Caki2 (cell line): ENCODE measurements at regions not wholly inside any gene's neighbourhood (a gene's known extent, or its start where the extent isn't known, plus 50 kb on each side); places are given as distances from the start of the nearest gene placed in this dataset.

Source experiments
- DNase-seq: peaks from one replicate; pipeline ENCODE4 v3.0.0-alpha.2; 2015; ENCODE audit warnings: low read depth
- in situ Hi-C: cut with HindIII; loops from 2 replicates; pipeline ENCODE4 v1.10.0; 2016; ENCODE audit warnings: low sequenced_read_pairs, low pct_unique_long_range_greater_than_20kb, mixed read lengths

DNA sequence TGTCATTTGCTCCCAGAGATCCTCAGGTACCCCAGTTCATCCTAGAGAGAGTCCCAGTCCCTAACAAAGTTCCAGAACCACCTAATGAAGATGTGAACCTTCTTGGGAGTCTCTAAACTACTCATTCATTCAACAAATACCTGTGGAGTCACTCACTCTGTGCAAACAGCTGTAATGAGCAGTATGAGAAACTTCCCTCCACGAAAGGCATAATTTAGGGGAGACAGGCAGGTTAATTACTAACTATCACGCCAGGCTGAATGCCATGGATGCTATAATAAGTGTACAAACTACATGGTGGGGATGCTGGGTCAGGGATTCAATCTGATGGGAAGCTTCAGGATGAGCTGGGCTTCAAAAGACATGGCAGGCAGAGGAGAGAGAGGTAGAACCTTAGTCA lies 70.1 kb upstream of the AFDN start:
- in situ Hi-C loops = no loop called here
- DNase-seq = no peak

DNA sequence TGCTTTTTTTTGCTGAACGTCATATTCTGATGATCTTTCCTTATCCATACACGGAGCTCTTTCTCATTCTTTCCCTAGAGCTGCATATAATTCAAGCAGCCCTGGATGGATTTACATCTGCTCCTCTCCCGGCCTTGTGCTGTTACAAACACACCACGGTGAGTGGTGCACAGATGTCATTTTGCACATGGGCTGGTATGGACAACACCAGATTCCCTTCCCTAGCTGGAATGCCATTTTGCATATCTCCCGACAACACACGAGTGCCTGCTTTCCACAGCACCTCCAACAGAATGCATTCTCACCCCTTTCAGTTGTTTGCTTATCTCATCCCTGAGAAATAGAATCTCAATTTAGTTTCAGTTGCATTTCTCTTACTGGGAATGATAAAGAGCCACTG lies 69.5 kb upstream of the AFDN start:
- DNase-seq = no peak
- in situ Hi-C loops = no loop called here

DNA sequence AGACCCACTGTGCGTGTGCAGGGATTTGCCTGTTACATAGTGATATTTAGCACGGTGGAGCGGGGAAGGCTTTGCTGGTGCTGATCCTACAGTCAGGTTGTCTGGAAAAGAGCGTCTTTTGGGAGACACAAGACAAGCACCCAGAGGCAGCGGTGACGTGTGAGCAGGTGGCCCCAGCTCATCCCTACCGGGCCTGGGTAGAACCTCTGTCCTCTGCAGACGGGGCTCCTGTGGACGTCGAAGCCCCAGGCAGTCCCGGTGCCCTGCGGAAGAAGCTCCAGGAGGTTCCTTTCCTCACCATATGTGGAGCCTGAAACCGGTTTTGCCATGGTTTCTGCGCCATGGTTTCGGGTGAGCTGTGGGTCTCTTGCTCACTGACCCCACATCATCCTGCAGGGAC lies 68.9 kb upstream of the AFDN start:
- in situ Hi-C loops = no loop called here
- no peak for DNase-seq

DNA sequence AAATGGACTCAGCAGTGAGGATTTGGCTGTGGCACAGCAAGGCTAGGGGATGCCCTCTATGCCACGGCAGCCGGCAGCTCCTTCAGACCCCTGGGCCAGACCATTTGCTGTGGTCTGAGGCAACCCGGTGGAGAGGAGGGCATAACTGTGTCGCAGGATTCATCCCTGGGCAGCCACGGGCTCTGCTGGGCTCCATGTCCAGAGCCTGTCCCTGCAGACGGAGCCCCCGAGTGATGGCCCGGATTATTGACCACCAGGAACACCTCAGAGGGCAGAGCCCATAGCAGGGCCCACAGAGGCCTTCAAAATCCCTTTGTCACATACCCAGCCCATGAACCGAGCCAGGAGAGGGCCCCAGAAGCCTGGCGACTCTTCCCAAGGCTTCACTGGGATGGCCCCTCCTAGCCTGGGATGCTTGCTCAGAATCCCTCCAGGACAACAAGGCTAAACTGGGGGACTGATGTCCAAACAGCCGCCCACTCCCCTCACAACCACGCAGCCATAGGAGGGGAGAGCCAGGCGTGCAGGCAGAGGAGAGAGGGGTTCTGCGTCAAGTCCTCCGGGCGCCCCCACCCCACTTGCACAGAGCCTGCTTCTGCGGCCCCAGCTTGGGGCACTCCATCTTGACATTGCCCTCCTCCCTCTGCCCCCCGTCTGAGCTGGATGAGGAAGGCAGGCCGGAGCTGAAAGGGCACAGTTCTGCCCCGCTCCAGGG lies 68.2 kb upstream of the AFDN start:
- in situ Hi-C loops = no loop called here

DNA sequence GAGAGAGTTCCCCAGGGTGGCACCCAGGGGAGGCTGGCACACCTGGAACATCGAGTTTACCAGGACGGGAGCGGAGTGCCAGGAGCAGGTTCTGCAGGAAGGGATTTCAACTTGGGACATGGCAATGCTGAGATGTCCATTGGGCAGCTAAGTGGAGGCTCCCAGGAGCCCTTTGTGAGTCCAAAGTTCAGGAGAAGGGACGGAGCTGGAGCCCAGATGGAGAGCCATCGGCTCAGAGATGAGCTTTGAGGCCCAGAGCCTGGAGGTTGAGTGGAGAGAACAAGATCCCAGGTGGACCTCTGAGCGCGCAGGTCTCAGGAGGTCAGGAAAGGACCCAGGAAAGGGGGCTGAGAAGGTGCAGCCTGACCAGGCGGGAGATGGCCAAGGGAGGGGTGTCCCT lies 67.5 kb upstream of the AFDN start:
- DNase-seq = no peak

More for the DNA sequence above, 68.2 kb upstream of the AFDN start:
- no peak for DNase-seq

DNA sequence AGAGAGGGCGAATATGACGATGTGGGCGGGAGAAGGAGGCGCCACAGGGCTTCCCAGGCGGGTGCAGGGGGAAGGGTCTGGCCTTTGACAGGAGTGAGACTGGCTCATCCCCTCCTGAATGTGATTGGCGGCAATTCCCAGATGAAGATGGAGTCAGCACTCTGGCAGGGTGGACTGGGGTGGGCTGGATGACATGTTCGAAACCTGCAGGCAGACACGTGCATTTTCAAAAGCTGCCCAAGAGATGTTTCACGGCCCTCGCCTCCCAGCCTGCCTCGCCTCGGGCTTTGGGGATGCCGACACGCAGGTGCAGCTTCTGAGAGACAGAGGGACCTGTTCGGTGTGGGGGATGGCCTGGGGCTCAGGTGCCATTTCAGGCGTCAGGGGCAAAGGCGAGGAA lies 66.8 kb upstream of the AFDN start:
- in situ Hi-C loops = no loop called here
- no peak for DNase-seq

More for the DNA sequence above, 67.5 kb upstream of the AFDN start:
- in situ Hi-C loops = no loop called here

DNA sequence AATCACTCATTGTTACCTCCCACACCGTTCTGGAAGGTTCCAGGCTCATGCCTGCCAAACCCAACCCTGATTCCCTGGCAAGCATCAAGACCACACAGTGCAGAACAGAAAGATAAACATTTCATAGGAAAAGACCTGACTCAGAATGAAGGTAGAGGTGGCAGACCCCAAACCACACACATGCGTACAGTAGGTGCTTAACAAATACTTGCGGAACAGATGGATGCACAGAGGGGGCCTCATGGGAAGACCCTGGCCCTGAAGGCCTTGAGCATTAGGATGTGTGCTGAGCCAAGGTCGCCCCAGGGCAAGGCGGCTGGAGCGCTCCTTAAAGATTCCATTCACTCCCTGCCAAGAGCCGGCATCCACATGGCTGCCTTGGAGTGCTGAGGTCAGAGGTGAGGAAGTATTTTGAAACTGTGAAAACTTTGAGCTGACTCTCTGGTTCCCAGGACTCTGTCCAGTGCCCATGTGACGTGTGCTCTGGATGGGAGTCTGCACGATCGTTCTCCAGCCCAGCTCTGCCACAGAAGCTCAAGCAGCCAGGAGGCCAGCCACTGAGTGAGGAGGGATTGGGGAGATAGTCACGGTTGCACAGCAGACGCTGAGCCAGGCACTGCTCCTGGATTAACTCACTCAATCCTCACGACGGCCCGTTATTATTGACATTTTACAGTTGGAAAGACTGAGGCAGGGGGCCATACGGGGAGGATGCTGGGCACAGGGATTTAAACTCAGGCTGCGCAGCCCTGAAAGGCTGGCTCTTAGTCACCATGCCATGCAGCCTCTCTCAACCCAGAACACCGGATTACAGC lies 65.5 kb upstream of the AFDN start:
- in situ Hi-C loops = no loop called here
- DNase-seq = no peak

DNA sequence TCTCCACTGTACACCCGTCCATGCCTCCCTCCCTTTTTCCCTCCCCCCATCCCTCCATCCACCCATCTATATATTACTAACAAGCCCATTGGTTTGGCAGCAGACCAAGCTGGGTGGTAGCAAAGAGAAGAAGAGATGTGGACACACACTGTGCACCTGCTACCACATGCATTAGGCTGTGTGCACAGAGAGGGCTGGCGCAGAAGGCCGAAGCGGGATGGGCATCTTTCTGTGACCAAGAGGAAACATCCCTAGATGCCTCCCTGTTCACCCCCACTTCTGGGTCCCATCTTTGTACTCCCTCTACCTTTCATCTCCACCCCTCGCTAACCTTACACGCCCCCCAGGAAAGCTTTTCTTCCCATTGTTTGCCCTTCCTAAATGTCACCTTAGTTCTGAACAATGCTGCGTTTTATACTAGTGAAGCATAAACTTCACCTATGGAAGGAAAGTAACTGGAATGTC lies 64.9 kb upstream of the AFDN start:
- in situ Hi-C loops = no loop called here
- no peak for DNase-seq

DNA sequence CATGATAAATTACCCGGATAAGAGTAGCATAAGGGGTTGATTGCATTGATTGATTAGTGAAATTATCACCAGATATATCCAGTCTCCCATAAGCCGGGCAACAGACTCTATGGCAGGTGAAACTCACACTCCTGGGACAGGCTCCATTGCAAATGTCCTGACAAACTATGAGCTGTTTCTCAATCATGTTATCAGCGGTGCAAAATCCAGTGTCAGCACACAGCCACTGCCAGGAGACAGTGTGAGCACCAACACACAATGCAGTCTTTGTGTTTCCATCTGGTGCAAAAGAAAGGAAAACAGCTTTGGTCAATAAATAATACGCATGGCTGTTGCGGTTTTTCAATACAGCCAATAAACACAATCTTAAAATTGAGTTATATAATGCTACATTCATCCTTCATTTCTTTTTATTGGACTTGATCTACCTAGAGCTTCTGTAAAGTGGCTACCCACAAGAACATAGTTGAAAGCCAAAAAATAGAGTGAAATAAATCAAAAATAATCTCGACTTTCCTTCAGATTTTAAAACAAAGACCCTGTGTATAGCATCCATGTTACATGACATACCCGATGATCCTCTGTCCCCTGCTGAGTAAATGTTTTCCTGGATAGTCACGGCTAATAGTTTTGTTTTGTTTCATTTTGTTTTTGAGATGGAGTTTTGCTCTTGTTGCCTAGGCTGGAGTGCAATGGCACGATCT lies 64.3 kb upstream of the AFDN start:
- DNase-seq = no peak
- in situ Hi-C loops = no loop called here

DNA sequence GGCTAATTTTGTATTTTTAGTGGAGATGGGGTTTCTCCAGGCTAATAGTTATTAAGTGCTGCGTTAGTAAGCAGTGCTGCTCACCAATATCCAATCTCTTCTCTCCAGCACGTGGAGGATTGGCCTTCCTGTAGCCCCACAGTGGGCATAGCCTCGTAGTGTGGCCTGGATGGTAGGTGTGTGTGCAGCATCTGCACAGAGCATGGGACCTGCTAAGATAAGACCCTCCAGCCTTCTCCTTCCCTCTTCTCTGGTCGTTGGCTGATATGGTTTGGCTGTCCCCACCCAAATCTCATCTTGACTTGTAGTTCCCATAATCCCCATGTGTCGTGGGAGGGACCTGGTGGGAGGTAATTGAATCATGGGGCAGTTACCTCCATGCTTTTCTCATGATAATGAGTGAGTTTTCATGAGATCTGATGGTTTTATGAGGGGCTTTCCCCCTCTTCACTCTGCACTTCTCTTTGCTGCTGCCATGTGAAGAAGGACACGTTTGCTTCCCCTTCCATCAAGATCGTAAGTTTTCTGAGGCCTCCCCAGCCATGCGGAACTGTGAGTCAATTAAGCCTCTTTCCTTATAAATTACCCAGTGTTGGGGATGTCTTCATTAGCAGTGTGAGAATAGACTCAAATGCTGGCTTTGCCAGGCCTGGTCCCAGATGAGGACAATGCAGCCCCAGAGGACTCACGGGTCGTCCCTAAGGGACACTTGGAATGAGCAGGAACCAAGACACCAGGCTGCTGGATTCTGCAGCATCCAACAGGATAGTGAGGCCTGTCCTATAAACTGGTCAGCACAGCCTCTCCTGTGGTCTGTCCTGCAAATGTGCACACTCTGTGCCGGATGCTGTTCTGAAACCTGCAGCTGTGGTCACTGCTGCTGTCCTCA lies 63.4 kb upstream of the AFDN start:
- in situ Hi-C loops = no loop called here
- no peak for DNase-seq

DNA sequence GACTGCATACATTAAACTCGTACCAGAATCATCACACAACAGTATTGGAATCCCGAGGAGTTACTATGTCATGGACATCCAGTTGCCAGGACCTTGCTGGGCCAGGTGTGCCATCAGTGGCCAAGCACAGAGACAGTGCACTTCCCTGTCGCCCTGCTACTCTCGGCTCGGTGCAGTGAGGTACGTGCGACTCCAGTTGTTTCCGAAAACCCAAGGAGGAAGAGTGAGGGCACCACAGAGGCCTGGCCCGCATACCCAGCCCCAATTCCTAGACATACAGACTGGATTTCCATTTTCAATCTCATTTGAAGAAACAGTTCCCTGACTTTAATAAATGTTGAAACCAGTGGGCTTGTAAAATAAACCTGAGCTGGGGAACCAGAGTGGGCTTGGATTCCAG lies 62.5 kb upstream of the AFDN start:
- no peak for DNase-seq
- in situ Hi-C loops = no loop called here

DNA sequence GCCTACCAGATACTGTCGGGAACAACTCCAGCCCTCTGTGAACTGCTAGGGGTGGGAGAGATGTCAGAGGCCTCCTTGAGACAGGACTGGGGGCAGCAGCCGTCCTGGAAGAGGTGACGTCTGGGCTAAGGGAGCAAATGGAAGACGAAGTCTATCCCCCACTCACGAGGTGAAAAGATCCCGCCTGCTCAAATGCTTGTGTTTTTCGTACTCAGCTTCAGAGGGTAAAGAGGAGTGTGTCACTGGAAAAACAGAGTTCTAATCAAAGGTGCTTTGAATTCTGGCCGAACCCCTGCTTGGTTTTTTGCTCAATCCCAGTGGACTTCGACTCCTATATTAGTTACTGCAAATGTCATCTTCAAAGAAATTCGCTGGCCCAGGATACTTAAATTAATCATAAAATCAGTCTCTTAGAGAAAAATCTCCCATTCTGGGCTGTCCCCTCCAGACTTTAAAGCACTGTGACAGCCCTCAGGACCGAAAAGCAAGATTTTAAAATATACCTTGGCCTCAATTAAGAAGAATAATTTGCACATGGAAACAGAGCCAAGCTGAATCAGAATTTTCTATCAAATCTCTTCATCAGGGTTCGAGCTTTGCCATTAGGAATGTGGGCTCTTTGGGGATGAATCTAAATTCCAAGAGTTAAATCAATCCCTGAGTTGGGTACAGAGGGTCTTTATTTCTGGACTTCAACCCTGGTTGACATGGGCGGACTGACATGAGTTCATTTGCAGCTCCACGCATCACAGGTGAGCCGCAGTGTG lies 61.8 kb upstream of the AFDN start:
- no peak for DNase-seq
- in situ Hi-C loops = no loop called here

DNA sequence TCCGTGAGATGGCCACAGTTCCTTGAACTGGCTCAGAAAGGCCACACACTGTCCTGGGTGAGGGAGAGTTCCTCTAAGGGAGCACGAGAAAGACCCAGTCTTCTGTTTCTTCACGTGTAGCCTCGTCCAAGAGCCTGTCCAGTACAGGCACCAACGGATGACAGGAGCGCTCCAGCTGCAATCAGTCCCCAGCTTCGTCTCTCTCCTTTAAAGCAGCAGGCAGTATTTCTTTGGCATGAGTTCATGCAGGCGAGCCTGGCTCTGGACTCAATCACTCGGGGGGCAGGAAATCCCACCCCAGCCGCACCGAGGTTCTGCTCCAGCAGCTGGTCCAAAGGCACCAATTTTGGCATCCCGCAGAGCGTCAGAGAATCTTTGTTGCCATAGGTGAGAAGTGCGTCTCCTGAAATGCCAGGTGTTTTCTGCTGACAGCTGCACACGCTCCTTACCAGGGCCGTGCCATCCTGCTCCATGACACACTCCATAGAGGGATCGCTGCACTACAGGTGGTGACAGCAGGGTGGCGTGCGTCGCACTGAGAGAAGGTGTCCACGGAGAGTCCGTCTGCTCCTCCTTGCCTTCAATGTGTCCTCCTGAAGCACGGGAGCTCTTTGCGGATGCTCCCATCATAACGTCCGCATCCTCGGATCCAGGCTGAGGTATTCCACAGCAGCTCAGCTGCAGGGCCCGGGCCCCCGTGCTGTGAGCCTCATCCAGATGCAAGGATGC lies 59.6 kb upstream of the AFDN start:
- in situ Hi-C loops = no loop called here
- no peak for DNase-seq

DNA sequence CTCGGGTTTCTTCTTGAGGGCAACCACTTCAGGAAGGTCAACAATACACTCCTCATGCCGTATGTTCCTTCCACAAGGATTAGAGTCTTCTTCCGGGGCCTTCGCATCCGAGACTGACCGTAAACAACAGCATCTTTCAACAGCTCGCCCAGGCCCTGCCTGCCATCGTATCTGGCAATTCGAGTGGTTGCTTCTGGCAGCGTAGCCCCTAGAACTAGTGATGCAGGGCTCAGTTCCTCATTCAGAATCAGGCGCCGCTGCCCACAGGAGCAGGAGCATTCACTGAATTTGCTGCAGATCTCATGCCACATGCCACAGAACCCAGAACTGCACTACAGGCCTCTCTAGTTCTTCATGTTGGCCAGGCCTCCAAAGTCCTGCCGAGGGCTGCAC lies 59.0 kb upstream of the AFDN start:
- no peak for DNase-seq
- in situ Hi-C loops = no loop called here

DNA sequence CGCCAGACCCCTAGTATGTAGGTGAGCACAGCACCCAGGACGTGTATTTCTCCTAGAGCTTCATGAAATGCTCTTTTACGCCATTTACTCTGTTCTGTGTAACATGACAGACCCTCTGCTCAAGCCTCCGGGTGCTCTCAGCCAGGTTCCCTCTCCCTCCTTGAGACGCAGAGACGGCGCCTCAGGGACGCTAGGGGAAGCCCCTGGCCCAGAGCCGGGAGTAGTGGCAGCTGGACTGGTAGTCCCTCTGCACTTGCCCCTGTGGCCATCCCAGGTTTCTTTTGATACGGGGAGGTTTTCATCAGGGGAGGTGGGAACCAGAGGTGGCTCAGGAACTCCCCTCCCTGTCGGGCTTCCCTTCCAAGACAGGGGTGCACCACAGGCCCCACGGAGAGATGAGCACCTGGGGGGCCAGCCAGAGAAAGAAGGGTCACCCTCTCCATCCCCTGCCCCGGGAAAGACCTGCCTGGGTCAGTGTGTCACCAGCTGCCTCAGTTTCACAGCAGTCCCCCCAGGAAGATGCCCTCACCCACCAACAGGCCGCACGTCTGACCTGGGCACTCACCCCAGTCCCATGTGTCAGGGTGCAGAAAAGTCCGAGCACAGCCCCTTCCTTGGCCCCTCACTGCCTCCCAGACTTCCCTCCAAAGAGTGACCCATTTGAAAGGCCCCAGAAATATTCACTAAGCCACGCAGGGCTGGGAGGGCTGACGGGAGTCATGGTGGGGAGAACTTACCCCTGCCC lies 58.1 kb upstream of the AFDN start:
- in situ Hi-C loops = no loop called here
- DNase-seq = no peak

DNA sequence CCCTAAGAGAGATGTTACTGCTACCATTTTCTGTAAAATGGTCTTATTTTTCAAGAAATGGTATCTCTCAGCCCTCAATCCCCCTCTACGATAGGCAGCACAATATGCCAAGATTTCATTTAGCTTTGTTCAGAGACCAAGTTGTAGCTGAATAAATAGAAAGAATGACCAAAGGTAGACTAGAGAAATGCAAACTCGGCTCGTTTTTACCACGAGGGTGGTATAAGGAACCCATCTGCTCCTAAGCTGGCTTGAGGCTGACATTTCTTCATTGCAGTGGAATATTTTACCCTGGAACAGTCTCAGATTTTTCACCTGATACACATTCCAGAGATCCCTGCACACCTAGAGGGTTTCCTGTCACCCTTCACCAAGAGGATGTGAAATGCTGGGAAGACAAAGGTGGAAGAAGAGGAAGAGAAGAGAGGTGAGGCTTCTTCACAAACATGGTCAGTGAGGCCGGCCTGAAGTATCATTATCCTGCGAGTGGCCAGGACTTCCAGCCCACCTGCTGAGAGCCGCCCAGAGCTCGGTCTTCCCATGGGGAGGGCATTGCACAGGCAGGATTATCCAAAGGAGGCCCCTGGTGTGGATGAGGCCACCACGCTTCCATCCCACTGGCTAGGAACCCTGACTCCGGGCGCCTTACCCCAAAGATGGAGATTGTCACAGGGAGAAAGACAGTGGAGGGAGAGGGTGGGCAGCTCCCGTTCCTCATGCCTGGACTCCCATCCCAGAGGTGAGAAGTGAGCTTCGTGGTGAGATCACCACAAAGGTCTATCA lies 57.1 kb upstream of the AFDN start:
- in situ Hi-C loops = no loop called here
- DNase-seq = no peak
